IMR-90 (cell line): ENCODE measurements at regions not wholly inside any gene's neighbourhood (a gene's known extent, or its start where the extent isn't known, plus 50 kb on each side); places are given as distances from the start of the nearest gene placed in this dataset.

Source experiments
- ATAC-seq: fragments of 200-7000 bp; cut with Tn5 transposase; 2 replicates; pipeline ENCODE4 v1.9.1; 2020; ENCODE audit warnings: low read depth, mild to moderate bottlenecking, moderate library complexity
- BruUV-seq: library from RNA; stranded (reverse); fragments of 400-500 nt; replicated peaks from 2 replicates; lab custom pipeline; 2021; lab: Mats Ljungman, UMichigan
- CTCF ChIA-PET: fragments of 300-600 bp; formaldehyde crosslinking; extraction: SDS; loops from one replicate; lab custom pipeline; 2021; ENCODE audit warnings: antibody characterized with exemption; lab: Yijun Ruan, JAX
- POLR2A ChIA-PET: fragments of 300-600 bp; sonication (Branson Sonifier 250); formaldehyde crosslinking; loops from one replicate; lab custom pipeline; 2022; ENCODE audit warnings: antibody characterized with exemption; ENCODE audit not compliant: unreplicated experiment; lab: Charles Lee
- DNase-seq: peaks from one replicate; pipeline ENCODE4 v3.0.0; 2013
- H2AFZ ChIP-seq: replicated peaks from 2 replicates; pipeline ENCODE3; 2013; ENCODE audit warnings: low read length, mild to moderate bottlenecking; ENCODE audit not compliant: poor library complexity
- H2AK5ac ChIP-seq: 2 replicates; pipeline ENCODE4 v1.6.1; 2013; ENCODE audit warnings: low read depth, low read length, inconsistent platforms
- H2AK9ac ChIP-seq: replicated peaks from 2 replicates; pipeline ENCODE3; 2013; ENCODE audit warnings: mild to moderate bottlenecking, low read depth, low read length, moderate library complexity; ENCODE audit not compliant: poor library complexity
- H2BK120ac ChIP-seq: 2 replicates; pipeline ENCODE4 v1.6.1; 2013; ENCODE audit warnings: low read depth, low read length, inconsistent platforms
- H2BK15ac ChIP-seq: 3 replicates; pipeline ENCODE4 v1.6.1; 2013; ENCODE audit warnings: low read depth, low read length, inconsistent platforms
- H2BK20ac ChIP-seq: 2 replicates; pipeline ENCODE4 v1.6.1; 2013; ENCODE audit warnings: low read depth, mild to moderate bottlenecking, inconsistent platforms, low read length, moderate library complexity
- H2BK5ac ChIP-seq: 2 replicates; pipeline ENCODE4 v1.6.1; 2013; ENCODE audit warnings: mild to moderate bottlenecking, low read depth, low read length, inconsistent platforms; ENCODE audit not compliant: poor library complexity, severe bottlenecking
- H3K14ac ChIP-seq: replicated peaks from 2 replicates; pipeline ENCODE4 v1.6.1; 2013; ENCODE audit warnings: low read depth, low read length, inconsistent platforms
- H3K18ac ChIP-seq: 2 replicates; pipeline ENCODE4 v1.6.1; 2013; ENCODE audit warnings: low read depth, low read length, control low read depth
- H3K23ac ChIP-seq: 2 replicates; pipeline ENCODE4 v1.6.1; 2013; ENCODE audit warnings: low read depth, low read length, inconsistent platforms
- H3K27ac ChIP-seq: 2 replicates; pipeline ENCODE4 v1.5.1; 2013; ENCODE audit warnings: mild to moderate bottlenecking, control low read depth, low read length; ENCODE audit not compliant: insufficient read depth
- H3K27me3 ChIP-seq: 2 replicates; pipeline ENCODE4 v1.6.1; 2013; ENCODE audit warnings: low read length; ENCODE audit not compliant: control insufficient read depth, insufficient read depth
- H3K36me3 ChIP-seq: 2 replicates; pipeline ENCODE4 v1.6.1; 2013; ENCODE audit warnings: low read length, mixed read lengths; ENCODE audit not compliant: control insufficient read depth, insufficient read depth
- H3K4ac ChIP-seq: 2 replicates; pipeline ENCODE4 v1.6.1; 2013; ENCODE audit warnings: low read depth, low read length, inconsistent platforms
- H3K4me1 ChIP-seq: 2 replicates; pipeline ENCODE4 v1.6.1; 2013; ENCODE audit warnings: low read length, mixed read lengths; ENCODE audit not compliant: control insufficient read depth, insufficient read depth
- H3K4me2 ChIP-seq: 2 replicates; pipeline ENCODE4 v1.6.1; 2013; ENCODE audit warnings: low read depth, mild to moderate bottlenecking, control low read depth, low read length, moderate library complexity
- H3K4me3 ChIP-seq: 2 replicates; pipeline ENCODE4 v1.5.1; 2013; ENCODE audit warnings: low read depth, mild to moderate bottlenecking, control low read depth, low read length, moderate library complexity; ENCODE audit not compliant: insufficient read depth
- H3K56ac ChIP-seq: 2 replicates; pipeline ENCODE4 v1.6.1; 2013; ENCODE audit warnings: low read length, inconsistent platforms; ENCODE audit not compliant: insufficient read depth; ENCODE audit errors: extremely low read depth
- H3K79me1 ChIP-seq, 2 experiments: 2 replicates each; pipeline ENCODE4 v1.6.1; 2013; ENCODE audit warnings: low read length in 2 of 2, inconsistent platforms in 1 of 2, low read depth in 1 of 2
- H3K9ac ChIP-seq: 2 replicates; pipeline ENCODE4 v1.6.1; 2013; ENCODE audit warnings: low read depth, low read length, control low read depth
- H3K9me1 ChIP-seq: 2 replicates; pipeline ENCODE4 v1.6.1; 2013; ENCODE audit warnings: low read length, inconsistent platforms; ENCODE audit not compliant: insufficient read depth
- H3K9me3 ChIP-seq: 2 replicates; pipeline ENCODE4 v1.6.1; 2013; ENCODE audit warnings: low read length; ENCODE audit not compliant: control insufficient read depth, insufficient read depth
- H4K20me1 ChIP-seq: 2 replicates; pipeline ENCODE4 v1.6.1; 2013; ENCODE audit warnings: low read length, inconsistent platforms; ENCODE audit not compliant: insufficient read depth
- H4K5ac ChIP-seq: 2 replicates; pipeline ENCODE4 v1.6.1; 2013; ENCODE audit warnings: mild to moderate bottlenecking, low read depth, low read length, control low read depth
- H4K8ac ChIP-seq, 2 experiments: 2 replicates each; pipeline ENCODE4 v1.6.1; 2013; ENCODE audit warnings: low read depth in 2 of 2, low read length in 2 of 2, control low read depth in 1 of 2, inconsistent platforms in 1 of 2
- H4K91ac ChIP-seq: 2 replicates; pipeline ENCODE4 v1.6.1; 2013; ENCODE audit warnings: low read depth, low read length, inconsistent platforms; ENCODE audit not compliant: insufficient read depth
- CEBPB ChIP-seq: IDR thresholded peaks from 2 replicates; pipeline ENCODE4 v1.6.1; 2012; ENCODE audit warnings: low read depth, low read length, improper control_type of control experiment
- CHD1 ChIP-seq: IDR thresholded peaks from 2 replicates; pipeline ENCODE4 v1.6.1; 2012; ENCODE audit warnings: low read depth, low read length, improper control_type of control experiment
- CTCF ChIP-seq: conservative IDR thresholded peaks from 2 replicates; pipeline ENCODE4 v1.5.1; 2012; ENCODE audit warnings: mild to moderate bottlenecking, low read depth, low read length, improper control_type of control experiment
- MAFK ChIP-seq: IDR thresholded peaks from 2 replicates; pipeline ENCODE4 v1.6.1; 2012; ENCODE audit warnings: low read depth, low read length, improper control_type of control experiment
- MXI1 ChIP-seq: IDR thresholded peaks from 2 replicates; pipeline ENCODE4 v1.6.1; 2012; ENCODE audit warnings: low read depth, mild to moderate bottlenecking, low read length, moderate library complexity, borderline replicate concordance
- NFE2L2 ChIP-seq: fragments of 150-350 bp; IDR thresholded peaks from 2 replicates; pipeline ENCODE4 v1.6.1; 2016; ENCODE audit warnings: low read depth, mild to moderate bottlenecking, low read length
- RCOR1 ChIP-seq: IDR thresholded peaks from 2 replicates; pipeline ENCODE4 v1.6.1; 2012; ENCODE audit warnings: mild to moderate bottlenecking, low read length, improper control_type of control experiment; ENCODE audit not compliant: insufficient replicate concordance
- USF2 ChIP-seq: fragments of 150-350 bp; IDR thresholded peaks from 2 replicates; pipeline ENCODE4 v1.6.1; 2017; ENCODE audit warnings: mild to moderate bottlenecking, antibody characterized with exemption, low read length, low read depth
- WGBS, 2 experiments: methylation state at CpG; one replicate each; pipeline versions ENCODE4 v1.1.5 to v1.1.7; 2013; ENCODE audit warnings: missing lambda C conversion rate in 2 of 2; ENCODE audit not compliant: insufficient read length in 1 of 2; ENCODE audit errors: extremely low coverage in 2 of 2; 5-methylcytosine and 5-hydroxymethylcytosine counted together
- dilution Hi-C: fragments of 300-500 bp; cut with HindIII; formaldehyde crosslinking; loops from one replicate; pipeline ENCODE4 v1.14.3; 2018; ENCODE audit warnings: low sequenced_read_pairs; ENCODE audit not compliant: unreplicated experiment
- in situ Hi-C: fragments of 300-500 bp; cut with MboI; formaldehyde crosslinking; loops from 3 replicates; pipeline ENCODE4 v1.14.3; 2019; ENCODE audit warnings: low sequenced_read_pairs, inconsistent platforms, mixed read lengths
- intact Hi-C: fragments of 100-400 bp; cut with micrococcal nuclease; formaldehyde crosslinking; loops from 2 replicates; pipeline ENCODE4 v1.10.0; 2022
- TF ChIP-seq, protein P1 (sequence below): fragments of 150-350 bp; IDR thresholded peaks from 2 replicates; pipeline ENCODE4 v1.6.1; 2016; ENCODE audit warnings: low read depth, mild to moderate bottlenecking, low read length, moderate library complexity, borderline replicate concordance

DNA sequence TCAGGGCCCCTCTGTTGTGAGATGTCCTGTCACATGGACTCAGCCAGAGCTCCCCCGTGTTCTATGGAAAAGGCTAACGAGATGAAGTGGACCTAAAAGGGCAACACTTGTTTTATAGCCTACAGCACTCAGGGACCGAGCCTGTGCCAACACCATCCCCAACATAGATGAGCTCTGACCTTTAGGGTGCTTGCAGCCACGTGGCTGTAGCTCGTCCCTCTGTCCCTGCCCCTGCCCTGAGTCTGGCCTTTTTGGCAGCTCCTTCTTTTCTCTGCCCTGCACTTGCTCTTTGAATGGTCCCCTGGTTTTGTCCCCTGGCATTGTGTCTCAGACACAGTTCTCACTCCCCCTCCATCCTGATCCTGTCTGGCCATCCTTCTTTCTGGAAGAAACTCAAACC is 81.2 kb upstream of the GDF10 start:
- Histone ChIP-seq H3K9me3 (no peaks in the 10 kb centered on the region), H3K9me1 (no peaks in the 10 kb centered on the region), H2AK9ac (no peak overlapping the region), H2BK15ac (no peak overlapping the region), H2BK5ac (no peak overlapping the region), H3K14ac (no peak overlapping the region), H3K23ac (no peak overlapping the region), H3K4me2 (no peak overlapping the region), H3K27ac (no peak overlapping the region), H3K56ac (no peak overlapping the region), H3K36me3 (no peaks in the 10 kb centered on the region), H4K20me1 (no peaks in the 10 kb centered on the region), H3K18ac (no peak overlapping the region), H2AFZ (no peak overlapping the region), H3K4ac (no peak overlapping the region), H3K4me3 (no peak overlapping the region), H4K5ac (no peak overlapping the region), H2BK120ac (no peak overlapping the region), H3K27me3 (peaks cover 14% of the 10 kb centered on the region), H2BK20ac (no peak overlapping the region), H3K79me1 (no peaks in the 10 kb centered on the region), H3K9ac (no peak overlapping the region), H3K4me1 (peaks cover 6% of the 10 kb centered on the region; the same call in 1 of the 2 replicates), H4K8ac (no peak overlapping the region), H4K91ac (no peak overlapping the region), H2AK5ac (no peak overlapping the region)
- ChIA-PET POLR2A (no interaction called here), CTCF (no interaction called here)
- 24% methylated on average over 3 of the region's 5 CpGs; no CpG with 5 or more reads in 1 of the 2 experiments for WGBS, 2 experiments
- ATAC-seq (no peak), DNase-seq (no peak)
- in situ Hi-C loops (no loop called here), intact Hi-C loops (no loop called here), dilution Hi-C loops (no loop called here)
- BruUV-seq, result no TSS peak
- TF ChIP-seq RCOR1, result no peak
- TF ChIP-seq MXI1, result no peak
- TF ChIP-seq, protein P1, sequence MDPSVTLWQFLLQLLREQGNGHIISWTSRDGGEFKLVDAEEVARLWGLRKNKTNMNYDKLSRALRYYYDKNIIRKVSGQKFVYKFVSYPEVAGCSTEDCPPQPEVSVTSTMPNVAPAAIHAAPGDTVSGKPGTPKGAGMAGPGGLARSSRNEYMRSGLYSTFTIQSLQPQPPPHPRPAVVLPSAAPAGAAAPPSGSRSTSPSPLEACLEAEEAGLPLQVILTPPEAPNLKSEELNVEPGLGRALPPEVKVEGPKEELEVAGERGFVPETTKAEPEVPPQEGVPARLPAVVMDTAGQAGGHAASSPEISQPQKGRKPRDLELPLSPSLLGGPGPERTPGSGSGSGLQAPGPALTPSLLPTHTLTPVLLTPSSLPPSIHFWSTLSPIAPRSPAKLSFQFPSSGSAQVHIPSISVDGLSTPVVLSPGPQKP, result no peak
- TF ChIP-seq CHD1, result no peak
- no peak for TF ChIP-seq CEBPB
- no peak for TF ChIP-seq NFE2L2
- TF ChIP-seq USF2, result no peak
- TF ChIP-seq MAFK, result no peak
- no peak for TF ChIP-seq CTCF
